AG20443 (cell line): ENCODE measurements at regions not wholly inside any gene's neighbourhood (a gene's known extent, or its start where the extent isn't known, plus 50 kb on each side); places are given as distances from the start of the nearest gene placed in this dataset.
A peak's percentile ranks its signal among the peaks of the same experiment; 100 is the strongest.
"Not testable (repeated sequence)": the region's sequence is repeated elsewhere in the genome, so short reads cannot be mapped to it uniquely, and the experiment has no call there.

Source experiments
- DNase-seq: peaks from one replicate; pipeline ENCODE4 v3.0.0; 2012; ENCODE audit warnings: low spot score, mixed read lengths

DNA sequence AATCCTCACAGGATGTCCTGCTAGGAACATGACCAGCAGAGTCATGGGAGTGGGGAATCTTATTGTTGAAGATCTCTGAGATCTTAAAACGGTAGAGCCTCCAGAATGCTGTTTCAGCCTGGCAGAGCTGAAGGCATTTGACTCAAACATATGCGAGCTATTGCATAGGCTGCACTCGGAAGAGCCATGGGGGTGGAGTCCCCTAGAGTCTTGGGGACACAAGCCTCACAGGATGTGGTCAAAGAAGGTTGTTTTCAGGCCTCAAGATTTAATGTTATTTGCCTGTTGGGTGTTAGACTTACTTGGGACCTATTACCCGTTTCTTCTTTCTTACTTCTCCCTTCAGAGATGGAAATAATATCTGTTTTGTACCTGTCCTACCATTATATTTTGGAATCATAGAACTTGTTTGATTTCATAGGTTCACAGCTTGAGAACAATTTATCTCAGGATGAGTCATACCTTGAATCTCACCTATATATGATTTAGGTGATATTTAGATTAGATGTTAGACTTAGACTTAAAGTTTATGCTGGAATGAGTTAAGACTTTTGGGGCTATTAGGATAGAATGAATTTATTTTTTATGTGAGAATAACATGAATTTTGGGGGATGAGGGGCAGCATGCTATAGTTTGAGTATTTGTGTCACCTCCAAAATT is 172.2 kb upstream of the ATP2B1 start:
- DNase-seq, result no peak

DNA sequence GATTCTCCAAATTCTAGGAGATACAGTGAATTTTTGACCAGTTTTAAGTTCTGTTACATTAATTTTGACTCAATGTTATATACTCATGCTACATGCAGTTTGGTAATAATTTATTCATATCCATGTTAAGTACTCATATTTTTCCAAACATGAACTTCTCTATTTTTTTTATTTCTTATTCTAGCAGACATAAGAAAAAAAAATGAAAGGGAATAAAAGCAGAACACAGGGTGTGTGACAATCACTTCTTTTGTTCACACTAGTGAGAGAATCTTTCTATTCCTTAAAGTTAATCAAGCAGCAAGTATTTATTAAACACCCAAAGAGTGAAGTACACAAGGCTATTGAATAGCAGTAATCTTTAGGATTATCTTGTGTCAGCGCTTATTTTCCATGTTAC is 171.1 kb upstream of the ATP2B1 start:
- DNase-seq, result no peak

DNA sequence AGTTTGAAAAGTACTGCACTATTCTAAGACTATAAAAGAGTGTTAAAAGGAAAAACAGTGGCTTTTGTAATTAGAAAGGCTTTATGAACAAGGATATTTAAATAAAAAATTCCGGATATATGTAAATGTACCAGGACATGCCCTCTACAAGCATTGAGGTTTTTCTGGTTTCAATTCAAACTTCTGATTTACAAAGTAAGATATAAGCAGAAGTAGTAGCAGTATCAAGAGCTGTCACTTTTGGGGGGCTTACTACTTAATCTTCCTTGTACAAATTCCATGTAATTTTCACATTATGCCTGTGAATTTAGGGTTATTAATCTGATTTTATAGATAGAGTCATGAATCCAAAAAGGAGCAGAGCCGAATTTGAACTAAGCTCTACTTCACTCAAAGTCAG is 170.3 kb upstream of the ATP2B1 start:
- DNase-seq, result no peak

DNA sequence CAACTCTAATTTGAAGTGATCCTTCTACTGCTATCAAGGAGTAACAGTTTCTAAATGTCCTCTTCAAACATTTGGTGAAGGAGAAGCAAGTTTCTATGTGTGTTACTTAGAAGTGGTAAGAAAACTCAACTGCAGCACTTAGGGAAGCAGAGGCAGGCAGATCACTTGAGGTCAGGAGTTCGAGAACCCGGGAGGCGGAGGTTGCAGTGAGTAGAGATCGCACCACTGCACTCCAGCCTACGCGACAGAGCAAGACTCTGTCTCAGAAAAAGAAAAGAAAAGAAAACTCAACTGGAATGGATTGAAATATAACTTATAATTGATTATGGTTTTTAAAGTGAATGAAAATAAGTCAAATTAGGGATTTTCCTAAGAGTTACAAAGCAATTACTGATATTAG is 169.7 kb upstream of the ATP2B1 start:
- no peak for DNase-seq

DNA sequence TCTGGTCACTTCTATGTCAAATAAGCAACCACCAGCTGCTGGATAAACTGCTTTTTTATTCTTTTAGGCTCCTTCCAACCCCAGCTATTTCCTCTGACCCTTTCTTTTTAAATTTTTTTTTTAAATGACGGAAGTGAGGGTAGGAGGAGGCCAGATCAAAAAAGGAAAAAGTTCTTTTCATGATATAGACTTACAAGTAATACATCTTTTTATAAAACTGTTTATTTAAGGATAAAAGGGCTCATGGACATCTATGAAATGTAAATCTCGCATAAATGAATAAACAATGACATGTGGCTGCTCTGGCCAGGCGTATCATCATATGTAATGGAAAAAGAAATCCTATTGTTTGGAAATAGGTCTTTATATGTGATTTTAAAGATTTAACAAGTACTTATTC is 169.0 kb upstream of the ATP2B1 start:
- no peak for DNase-seq

DNA sequence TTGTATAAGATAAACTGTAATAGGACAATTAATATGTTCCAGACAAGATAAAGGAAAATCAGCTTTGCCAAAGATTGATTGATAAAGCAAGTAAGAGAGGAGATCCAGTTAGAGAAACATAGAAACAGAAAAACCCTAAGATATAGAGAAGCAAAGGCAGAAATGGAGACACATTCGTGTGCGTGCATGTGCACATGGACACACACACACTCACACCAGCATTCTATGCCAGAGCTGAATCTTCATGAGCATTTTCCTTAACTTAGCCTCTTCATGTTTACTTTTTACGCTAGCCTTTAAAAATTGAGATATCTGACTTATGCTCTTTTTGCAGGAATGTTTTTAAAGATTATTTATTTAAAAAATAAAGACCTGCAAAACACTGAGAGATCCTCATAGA is 168.5 kb upstream of the ATP2B1 start:
- no peak for DNase-seq

DNA sequence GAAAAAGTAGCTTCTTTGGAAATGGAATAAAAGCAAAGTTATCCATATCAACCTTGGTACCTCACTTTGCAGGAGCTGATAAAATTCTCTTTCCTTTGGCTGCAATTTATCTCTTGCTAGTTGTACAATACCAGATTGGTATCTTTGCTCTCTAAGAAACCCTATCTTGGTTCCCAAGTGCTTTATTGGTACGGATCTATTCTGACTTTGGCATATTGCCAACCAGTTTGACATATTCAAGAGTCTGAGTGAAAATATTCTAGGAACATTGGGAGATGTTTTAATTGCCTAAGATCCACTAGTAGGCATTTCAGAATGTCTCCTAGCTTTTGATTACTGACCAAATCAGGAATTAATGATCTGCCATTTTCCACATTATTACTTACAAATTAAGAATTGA is 167.2 kb upstream of the ATP2B1 start:
- no peak for DNase-seq

DNA sequence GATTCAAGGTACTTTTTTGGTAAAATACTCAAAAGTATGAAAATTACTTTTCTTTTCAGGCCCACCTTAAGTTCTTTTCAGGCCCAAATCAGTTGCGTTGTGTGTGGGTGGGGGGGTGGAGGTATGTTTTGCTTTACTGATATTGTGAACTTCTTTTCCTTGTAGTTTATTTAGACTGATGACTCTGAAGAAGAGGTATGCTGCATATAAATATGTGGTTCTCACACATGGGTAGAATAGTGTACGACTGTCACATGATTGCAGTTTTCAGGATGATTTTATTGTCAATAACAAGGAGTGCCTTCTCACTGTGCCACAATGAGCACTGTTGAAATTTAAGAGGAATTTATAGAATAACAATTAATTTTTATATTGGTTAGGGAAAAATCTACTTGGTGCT is 166.6 kb upstream of the ATP2B1 start:
- DNase-seq, result no peak

DNA sequence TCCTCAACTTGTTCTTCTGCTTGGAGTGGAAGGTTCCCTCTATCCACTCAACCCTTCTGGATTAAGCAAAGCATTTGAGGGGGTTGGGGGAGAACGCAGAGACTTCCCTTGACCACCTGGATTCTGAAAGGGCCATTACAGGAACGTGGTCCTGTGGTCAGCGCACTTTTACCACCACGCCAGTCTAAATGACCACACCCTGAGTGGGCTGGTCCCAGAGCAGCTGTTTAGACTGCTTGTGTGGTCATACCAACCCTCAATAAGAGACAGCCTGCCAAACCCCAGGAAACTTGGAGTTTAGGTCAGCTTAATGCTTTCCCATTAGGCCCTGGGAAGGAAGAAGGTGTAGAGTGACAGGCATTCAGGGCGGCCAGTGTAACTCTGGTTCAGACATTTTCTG is 165.5 kb upstream of the ATP2B1 start:
- DNase-seq, result no peak

DNA sequence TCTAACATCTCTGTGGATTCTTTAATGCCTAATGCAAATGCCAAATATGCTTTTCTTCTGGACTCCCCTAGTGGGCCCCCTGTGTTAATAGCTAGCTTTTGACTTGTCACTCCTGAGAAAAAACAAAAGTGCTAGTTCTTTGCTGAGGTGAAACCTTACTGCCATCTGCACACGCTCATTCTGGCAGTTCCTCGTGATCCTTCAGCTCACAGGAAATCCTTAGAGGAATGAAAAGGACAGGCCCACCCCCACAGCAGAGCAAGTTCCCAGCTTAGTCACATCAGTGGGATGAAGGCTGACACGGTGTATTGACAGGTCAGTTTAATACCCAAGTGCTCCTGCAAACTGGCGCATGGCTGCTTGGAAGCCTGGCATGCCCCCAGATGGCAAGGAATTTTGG is 165.1 kb upstream of the ATP2B1 start:
- no peak for DNase-seq

DNA sequence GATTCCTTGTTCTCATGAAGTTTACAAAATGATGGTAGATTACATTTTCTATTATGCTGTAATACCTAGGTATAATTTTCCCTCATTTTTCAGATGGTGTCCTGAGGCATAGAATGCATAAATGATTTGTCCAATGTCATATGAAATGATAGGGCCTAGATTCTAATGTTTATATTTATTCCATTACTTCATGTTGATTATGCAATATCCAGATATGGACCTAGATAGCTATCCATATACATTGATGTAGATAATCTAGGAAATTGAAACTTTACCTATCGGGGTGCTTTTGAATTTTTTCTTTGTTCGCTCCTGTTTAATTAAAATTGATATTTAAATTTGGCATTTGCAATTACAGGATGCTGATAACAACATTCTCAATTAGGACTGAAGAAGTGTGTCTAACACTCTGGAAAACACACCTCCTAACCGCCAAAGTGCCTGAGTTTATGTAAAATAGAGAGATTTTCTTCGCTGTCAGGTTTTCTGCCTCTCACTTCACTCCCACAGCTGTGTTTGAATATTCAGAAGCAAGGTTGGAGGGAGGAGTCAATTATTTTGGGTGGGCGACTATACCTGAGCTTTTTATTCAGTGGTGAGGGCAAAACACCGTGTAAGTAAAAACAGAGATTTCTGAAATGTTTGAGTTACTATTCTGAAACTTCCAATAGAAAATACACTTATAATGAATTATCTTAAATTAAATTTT is 164.4 kb upstream of the ATP2B1 start:
- DNase-seq, result no peak

DNA sequence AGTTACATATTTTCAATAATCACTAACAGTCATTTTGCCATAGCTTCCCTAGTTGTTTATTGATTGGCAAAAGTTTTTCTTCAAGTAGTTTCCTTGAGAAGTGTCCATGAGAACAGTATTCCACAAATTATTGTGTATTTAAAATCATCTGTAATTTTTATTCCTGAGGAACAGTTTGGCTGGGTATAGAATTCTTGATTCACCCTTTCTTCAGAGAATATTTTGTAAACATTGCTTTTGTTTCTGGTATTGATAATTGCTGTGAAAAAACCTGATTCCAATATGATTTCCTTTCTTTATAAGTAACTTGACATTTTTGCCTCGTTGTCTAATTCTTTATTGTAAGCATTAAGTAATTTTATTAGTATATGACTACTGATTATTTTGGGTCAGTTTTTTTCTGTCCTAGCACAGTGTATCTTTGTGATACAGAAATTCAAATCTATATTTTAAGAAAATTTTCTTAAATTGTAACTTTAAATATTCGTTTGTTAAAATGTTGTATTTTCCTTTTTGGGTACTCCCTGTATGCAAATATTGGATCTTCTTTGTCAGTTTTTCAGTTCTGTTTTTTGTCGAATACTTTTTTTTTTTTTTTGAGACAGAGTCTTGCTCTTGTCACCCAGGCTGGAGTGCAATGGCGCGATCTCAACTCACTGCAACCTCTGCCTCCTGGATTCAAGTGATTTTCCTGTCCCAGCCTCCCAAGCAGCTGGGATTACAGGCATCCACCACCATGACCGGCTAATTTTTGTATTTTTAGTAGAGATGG is 162.0 kb upstream of the ATP2B1 start:
- DNase-seq, result no peak

DNA sequence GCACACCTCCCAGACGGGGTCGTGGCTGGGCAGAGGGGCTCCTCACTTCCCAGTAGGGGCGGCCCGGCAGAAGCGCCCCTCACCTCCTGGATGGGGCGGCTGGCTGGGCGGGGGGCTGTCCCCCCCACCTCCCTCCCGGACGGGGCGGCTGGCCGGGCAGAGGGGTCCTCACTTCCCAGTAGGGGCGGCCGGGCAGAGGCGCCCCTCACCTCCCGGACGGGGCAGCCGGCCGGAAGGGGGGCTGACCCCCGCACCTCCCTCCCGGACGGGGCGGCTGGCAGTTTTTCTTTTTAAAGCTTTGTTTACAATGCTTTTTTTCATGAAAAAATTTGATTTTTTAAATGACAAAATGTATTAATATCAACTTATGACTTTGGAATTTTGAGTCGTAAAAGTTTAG is 159.0 kb upstream of the ATP2B1 start:
- not testable (repeated sequence) for DNase-seq

DNA sequence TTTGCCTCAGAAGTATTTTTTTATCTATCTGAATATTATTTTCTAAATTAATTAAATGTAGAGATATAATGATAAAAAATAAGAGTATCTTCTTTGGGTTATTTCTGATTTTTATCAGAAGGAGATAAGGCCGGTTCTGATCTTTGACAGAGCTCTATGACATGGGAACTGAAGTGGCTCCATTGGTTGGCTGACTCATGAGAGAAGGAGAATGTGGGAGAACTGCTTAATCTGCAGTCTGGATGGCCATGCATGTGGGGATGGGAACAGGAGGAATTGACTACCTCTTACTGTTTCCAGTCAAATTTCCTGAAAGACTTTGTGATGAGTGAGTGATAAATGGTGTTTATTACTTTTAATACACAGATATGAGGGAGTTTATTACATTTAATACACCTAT is 155.8 kb upstream of the ATP2B1 start:
- no peak for DNase-seq

DNA sequence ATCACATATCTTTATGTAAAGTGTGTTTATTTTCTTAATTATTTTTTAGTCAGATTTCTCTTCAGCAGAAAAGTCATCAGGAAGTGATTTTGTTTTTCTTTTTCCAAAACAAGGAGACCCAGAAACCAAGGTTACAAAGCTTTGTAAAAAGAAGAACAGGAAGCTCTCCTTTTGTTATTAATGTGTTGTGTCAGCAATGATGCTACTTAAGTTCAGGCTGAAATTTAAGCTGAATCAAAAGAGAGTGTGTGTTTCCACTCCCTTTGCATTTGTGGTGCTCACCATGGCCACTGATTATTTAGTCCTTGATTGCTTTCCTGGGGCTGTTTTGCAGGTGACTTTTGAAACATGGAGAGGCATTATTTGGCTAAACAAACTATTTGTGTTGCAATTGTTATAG is 155.3 kb upstream of the ATP2B1 start:
- no peak for DNase-seq

DNA sequence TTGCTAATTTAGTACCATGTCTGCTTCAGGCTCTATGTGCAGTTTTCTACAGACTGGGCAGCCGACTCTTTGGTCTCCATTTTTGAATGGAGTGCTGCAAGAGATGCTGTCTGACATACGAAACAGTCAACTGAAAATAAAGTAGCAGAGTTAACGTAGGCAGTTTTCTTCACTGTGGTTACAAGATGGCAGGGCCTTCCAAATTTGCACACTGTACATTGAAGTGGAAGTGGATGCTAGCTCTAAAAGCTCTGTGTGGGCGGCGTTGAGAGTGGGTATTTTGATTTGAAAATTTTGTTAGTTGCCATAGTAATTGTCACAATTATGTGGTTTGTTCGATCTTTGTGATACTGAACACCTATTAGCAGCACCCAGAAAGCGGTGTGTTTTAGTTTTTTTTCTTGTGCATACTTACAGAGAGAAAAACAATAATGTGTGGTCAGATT is 154.9 kb upstream of the ATP2B1 start:
- DNase-seq, result no peak

DNA sequence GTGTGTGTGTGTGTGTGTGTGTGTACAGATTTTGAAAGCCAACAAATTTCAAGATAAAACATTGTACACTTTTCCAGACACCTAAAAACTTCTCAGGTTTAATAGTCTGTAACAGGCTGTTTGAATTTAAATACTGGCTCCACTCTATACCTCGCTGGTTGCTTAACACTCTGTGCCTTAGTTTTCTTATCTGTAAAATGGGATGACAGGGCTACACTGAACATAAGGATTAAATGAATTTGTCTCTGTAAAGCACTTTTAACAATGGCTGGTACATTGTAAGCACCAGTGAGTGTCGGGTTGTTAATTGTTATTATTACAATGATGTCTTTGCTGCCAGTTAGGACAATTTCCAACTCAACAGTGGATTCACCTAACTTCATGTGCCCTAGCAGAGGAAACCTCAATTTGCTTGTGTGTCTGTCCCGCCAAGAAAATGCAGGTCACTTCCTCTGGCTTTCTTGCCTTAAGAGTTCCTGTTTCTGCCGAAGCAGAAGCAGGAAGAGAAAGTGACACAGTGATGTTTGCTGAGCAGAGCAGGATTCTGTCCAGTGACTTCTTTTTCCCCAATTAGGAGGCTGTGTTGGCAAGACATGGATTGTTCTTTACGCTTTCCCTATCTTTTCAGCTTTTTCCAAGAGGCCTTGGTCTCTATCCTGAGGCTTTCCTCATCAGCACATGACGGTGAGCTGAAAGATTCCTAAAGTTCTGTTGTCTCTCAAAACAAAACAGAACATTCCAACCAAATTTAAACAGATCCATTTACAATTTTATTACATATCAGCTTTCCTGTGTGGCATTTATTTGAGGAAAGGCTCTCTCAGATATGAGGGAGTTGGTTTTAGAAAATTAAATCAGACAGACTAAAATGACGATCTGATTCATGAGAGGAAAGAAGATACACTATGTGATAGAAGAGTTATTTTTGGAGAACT is 154.1 kb upstream of the ATP2B1 start:
- peak; percentile 21 for DNase-seq

DNA sequence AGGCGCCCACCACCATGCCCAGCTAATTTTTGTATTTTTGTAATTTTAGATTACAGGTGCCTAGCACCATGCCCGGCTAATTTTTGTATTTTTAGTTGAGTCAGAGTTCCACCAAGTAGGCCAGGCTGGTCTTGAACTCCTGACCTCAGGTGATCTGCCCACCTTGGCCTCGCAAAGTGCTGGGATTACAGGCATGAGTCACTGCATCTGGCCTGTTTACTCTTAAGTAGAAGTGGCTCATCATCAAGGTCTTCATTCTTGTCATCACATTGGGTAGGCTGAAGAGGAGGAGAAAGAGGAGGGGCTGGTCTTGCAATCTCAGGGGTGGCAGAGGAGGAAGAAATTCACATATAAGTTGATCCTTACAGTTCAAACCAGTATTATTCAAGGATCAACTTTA is 152.4 kb upstream of the ATP2B1 start:
- DNase-seq, result no peak

DNA sequence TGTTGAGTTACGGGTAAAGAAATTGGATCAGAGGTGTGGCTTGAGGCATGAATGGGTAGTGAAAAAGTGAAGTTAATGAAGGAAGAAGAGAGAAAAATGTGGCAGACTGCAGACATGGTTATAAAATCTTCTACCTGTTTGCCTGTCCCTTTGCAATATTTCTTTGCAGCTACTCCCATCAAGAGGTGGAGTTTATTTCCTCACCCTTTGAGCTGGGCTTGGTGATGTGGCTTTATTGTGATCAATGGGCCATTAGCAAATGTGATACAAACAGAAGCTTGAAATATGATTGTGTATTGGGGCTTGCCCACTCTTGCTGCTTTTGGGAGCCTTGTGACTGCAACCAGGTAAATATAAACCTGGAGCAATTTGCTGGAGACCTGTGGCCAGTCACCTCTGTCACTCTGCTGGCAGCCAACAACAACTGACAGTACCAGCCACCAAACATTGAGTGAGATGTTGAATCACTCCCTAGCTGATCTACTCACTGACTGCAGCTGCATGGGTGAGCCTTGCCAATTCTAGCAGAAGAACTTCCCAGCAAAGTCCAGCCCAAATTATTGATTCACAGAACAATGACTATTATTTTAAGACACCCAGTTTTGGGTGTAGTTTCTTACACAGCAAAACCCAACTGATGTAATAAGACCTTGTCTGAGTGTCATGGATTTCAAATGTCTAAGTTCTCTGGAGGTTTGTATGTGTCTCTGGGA is 151.0 kb upstream of the ATP2B1 start:
- DNase-seq, result no peak

DNA sequence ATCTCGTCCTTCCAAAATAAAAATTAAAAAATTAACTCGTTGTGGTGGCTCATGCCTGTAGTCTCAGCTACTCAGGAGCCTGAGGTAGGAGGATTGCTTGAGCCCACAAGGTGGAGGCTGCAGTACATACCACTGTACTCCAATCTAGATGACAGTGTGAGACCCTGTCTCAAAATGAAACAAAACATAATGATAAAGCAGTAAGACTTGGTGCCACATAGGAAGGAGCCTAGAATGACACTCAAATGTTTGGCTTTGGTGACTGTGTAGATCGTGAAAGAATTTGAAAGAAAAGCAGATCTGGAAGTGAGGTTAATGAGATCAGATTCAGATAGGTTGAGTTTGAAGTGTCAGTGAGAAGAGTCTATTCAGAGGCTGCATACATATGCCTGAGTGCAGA is 150.1 kb upstream of the ATP2B1 start:
- no peak for DNase-seq

DNA sequence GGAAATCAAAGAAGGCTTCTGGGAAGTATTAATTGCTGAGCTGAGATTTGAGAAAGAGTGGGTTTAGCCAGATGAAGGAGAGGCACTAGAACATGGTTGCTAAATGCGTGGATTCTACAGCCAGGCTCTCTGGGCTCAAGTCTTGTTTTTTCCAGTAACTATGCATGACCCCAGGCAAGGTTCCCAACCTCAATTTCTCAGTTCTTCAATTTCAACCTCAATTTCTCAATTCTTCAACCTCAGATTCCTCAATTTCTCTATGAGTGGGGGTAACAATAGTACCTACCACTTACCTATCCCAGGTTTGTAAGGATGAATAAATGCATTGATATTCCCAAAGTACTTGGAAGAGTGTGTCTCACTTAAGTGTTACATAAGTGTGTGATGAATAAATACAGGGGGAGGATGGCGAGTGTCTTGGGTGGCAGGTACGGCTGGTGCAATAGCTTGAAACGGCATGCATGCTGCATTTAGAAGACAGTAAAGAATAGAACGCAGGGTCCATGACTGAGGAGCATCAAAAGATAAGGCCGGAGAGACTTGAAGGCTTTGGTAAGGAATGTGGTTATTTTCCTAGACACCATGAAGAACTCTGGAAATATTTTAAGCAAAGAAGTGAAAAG is 149.1 kb upstream of the ATP2B1 start:
- DNase-seq, result no peak
